ENCODE measurements at regions not wholly inside any gene's neighbourhood (a gene's known extent, or its start where the extent isn't known, plus 50 kb on each side); places are given as distances from the start of the nearest gene placed in this dataset.

DNA sequence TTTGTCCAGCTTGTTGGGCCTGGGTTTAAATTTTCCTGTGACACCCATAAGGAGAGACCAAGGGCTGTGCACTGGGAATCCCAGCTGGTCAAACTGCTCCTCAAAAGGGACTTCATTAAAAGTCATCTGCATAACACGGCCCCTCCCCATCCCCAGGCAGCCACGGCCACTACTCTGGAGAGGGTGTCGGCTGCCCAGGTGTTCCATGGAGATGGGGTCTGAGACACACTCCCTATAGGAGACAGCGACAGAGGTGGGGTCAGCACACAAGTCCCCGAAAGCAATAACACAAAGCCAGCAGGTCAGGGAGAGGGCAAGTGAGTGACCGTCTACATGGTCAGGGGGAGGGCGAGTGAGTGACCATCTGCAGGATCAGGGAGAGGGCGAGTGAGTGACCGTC, 75.6 kb upstream of the BCL11B start:
- no peak overlapping the region for H3K14ac ChIP-seq (ENCODE audit: insufficient read length)
- no peak overlapping the region for H2BK5ac ChIP-seq (ENCODE audit: low read depth, low read length)
- H3K27me3 ChIP-seq (replicated peaks in 1 of 4; ENCODE audit: control insufficient read depth in 3 of 4, extremely low read depth in 1 of 4, insufficient read depth in 3 of 4, low read length in 3 of 4) = no peaks in the 10 kb centered on the region
- no peak overlapping the region for H3K9ac ChIP-seq (replicated peaks in 1 of 4; ENCODE audit: extremely low read depth in 1 of 4, low read depth in 3 of 4, low read length in 3 of 4)
- no peak overlapping the region for H2AFZ ChIP-seq (ENCODE audit: low read length)
- no peak for FAIRE-seq
- H3K4me2 ChIP-seq (ENCODE audit: insufficient read depth in 1 of 2, low read depth in 2 of 2, low read length in 2 of 2) = no peak overlapping the region
- no peaks in the 10 kb centered on the region for H3K36me3 ChIP-seq (ENCODE audit: control insufficient read depth in 2 of 4, insufficient read depth in 4 of 4, low read length in 3 of 4)
- H2BK20ac ChIP-seq (ENCODE audit: low read length) = no peak overlapping the region
- 98% methylated on average over 9 of the region's 9 CpGs; no CpG with 5 or more reads in 1 of the 2 experiments for WGBS, 2 experiments (ENCODE audit: extremely low coverage in 1 of 2, insufficient coverage in 1 of 2, insufficient read length in 1 of 2, insufficient replicate concordance in 2 of 2, low coverage in 1 of 2, low lambda C conversion rate in 2 of 2, missing lambda C conversion rate in 1 of 2)
- no peaks in the 10 kb centered on the region for H3K9me3 ChIP-seq (ENCODE audit: insufficient read depth in 2 of 2, low read depth in 1 of 2, low read length in 1 of 2)
- no peak overlapping the region for H2AK5ac ChIP-seq (ENCODE audit: low read depth, low read length)
- H4K20me1 ChIP-seq (replicated peaks in 1 of 2; ENCODE audit: control insufficient read depth in 1 of 2, insufficient read depth in 2 of 2, low read length in 2 of 2) = no peaks in the 10 kb centered on the region
- H3K4me1 ChIP-seq (replicated peaks in 1 of 4; ENCODE audit: control insufficient read depth in 3 of 4, insufficient read depth in 4 of 4, low read length in 3 of 4) = no peaks in the 10 kb centered on the region
- no peak overlapping the region for H3K56ac ChIP-seq (replicated peaks; ENCODE audit: insufficient read length, low read depth, low read length)
- ChIA-PET CTCF (ENCODE audit: partially characterized antibody) (interaction anchor here (1.1 to 2.0 kb wide), 7 partner anchors 9 to 57 kb away, joined by 3 to 10 read pairs (median 4); no protein-coding TSS in a partner anchor), POLR2A (ENCODE audit: partially characterized antibody) (no interaction called here)
- H3K27ac ChIP-seq (ENCODE audit: low read depth, low read length) = no peak overlapping the region
- H3K23me2 ChIP-seq (ENCODE audit: low read depth, low read length) = no peaks in the 10 kb centered on the region
- no peak overlapping the region for H3K23ac ChIP-seq (ENCODE audit: insufficient read length)
- H4K5ac ChIP-seq (ENCODE audit: insufficient read length, low read depth, low read length) = no peak overlapping the region
- 0 out of 2 replicates have a peak overlapping the region, but pooled peaks have one; percentile 19 for H2BK12ac ChIP-seq (ENCODE audit: low read depth, low read length)
- DNase-seq (ENCODE audit: low read depth in 1 of 2, low spot score in 2 of 2) = no peak
- no peak overlapping the region for H2BK15ac ChIP-seq (ENCODE audit: low read length)
- H4K91ac ChIP-seq (replicated peaks; ENCODE audit: insufficient read length, low read length) = no peak overlapping the region
- H3K4ac ChIP-seq (replicated peaks; ENCODE audit: insufficient read length, low read depth, low read length) = no peak overlapping the region
- no peak overlapping the region for H3K4me3 ChIP-seq (ENCODE audit: extremely low read depth in 1 of 4, insufficient read depth in 2 of 4, low read depth in 3 of 4, low read length in 4 of 4)
- H2BK120ac ChIP-seq (replicated peaks; ENCODE audit: low read depth, low read length) = no peak overlapping the region
- H3K79me1 ChIP-seq (ENCODE audit: low read depth, low read length) = no peaks in the 10 kb centered on the region
- no peaks in the 10 kb centered on the region for H3K79me2 ChIP-seq (ENCODE audit: control insufficient read depth in 1 of 2, insufficient read depth in 2 of 2, low read length in 2 of 2)
- H4K8ac ChIP-seq (ENCODE audit: extremely low read depth, insufficient read depth, low read length) = no peak overlapping the region
- no peak overlapping the region for H3K18ac ChIP-seq (ENCODE audit: extremely low read depth, low read length)
- no peak for TF ChIP-seq BACH1 (IDR thresholded peaks at IDR 0.05; ENCODE audit: low read length)
- no peak for TF ChIP-seq EZH2 (IDR thresholded peaks at IDR 0.05; ENCODE audit: low read depth, low read length, severe bottlenecking)
- no peak for TF ChIP-seq PHF8 (conservative IDR thresholded peaks at IDR 0.05; ENCODE audit: low read depth, low read length)
- no peak for TF ChIP-seq KDM1A (IDR thresholded peaks at IDR 0.05; ENCODE audit: borderline replicate concordance, low read length)
- no peak for TF ChIP-seq TAF1 (IDR thresholded peaks at IDR 0.05; ENCODE audit: low read depth, low read length)
